Brain microvascular endothelial cell (primary cell): ENCODE measurements at regions not wholly inside any gene's neighbourhood (a gene's known extent, or its start where the extent isn't known, plus 50 kb on each side); places are given as distances from the start of the nearest gene placed in this dataset.
"Not testable (repeated sequence)": the region's sequence is repeated elsewhere in the genome, so short reads cannot be mapped to it uniquely, and the experiment has no call there.

Source experiments
- DNase-seq: peaks from one replicate; pipeline ENCODE4 v3.0.0-alpha.2; 2020
- H3K27ac ChIP-seq: fragments of 250-450 bp; sonication (Bioruptor Pico); 2 replicates; pipeline ENCODE4 v1.5.1; 2020; ENCODE audit warnings: mild to moderate bottlenecking, moderate library complexity
- H3K27me3 ChIP-seq: fragments of 250-450 bp; sonication (Bioruptor Pico); replicated peaks from 2 replicates; pipeline ENCODE4 v1.5.1; 2020; ENCODE audit warnings: mild to moderate bottlenecking
- H3K36me3 ChIP-seq: fragments of 250-450 bp; sonication (Bioruptor Pico); replicated peaks from 2 replicates; pipeline ENCODE4 v1.5.1; 2020; ENCODE audit warnings: mild to moderate bottlenecking
- H3K4me3 ChIP-seq: 2 replicates; pipeline ENCODE4 v1.5.1; 2011; ENCODE audit warnings: low read depth, mild to moderate bottlenecking, control low read depth, low read length, moderate library complexity
- CTCF ChIP-seq: IDR thresholded peaks from 2 replicates; pipeline ENCODE4 v1.5.1; 2011; ENCODE audit warnings: low read depth, mild to moderate bottlenecking, moderate library complexity, low read length, control low read depth, inconsistent platforms; ENCODE audit errors: missing control alignments
- in situ Hi-C: cut with HindIII; loops from 2 replicates; pipeline ENCODE4 v1.10.0; 2017; ENCODE audit warnings: low sequenced_read_pairs, low pct_ligation_motif_present

GRCh38 chr12:104886418-104887401 is 71.4 kb downstream of the SLC41A2 start:
- peak; percentile 24 for DNase-seq
- no peak overlapping the region for H3K4me3 ChIP-seq
- no peaks in the 10 kb centered on the region for H3K36me3 ChIP-seq
- no peaks in the 10 kb centered on the region for H3K27me3 ChIP-seq
- in situ Hi-C loops, result no loop called here
- H3K27ac ChIP-seq, result no peak overlapping the region
- TF ChIP-seq CTCF, result no peak

GRCh38 chr12:104878858-104879257 is 79.2 kb downstream of the SLC41A2 start:
- H3K27ac ChIP-seq, H3K27me3 ChIP-seq, DNase-seq, in situ Hi-C loops, H3K36me3 ChIP-seq, H3K4me3 ChIP-seq: not testable (repeated sequence)

- DNase-seq, result peak; percentile 49
Measured at GRCh38 chr12:104877103-104877705, 80.9 kb downstream of the SLC41A2 start.

GRCh38 chr12:104873374-104873773 is 84.7 kb downstream of the SLC41A2 start:
- no peak for DNase-seq
- in situ Hi-C loops, result no loop called here
- no peaks in the 10 kb centered on the region for H3K36me3 ChIP-seq
- no peaks in the 10 kb centered on the region for H3K27me3 ChIP-seq
- H3K4me3 ChIP-seq, result no peak overlapping the region
- H3K27ac ChIP-seq, result no peak overlapping the region
- no peak for TF ChIP-seq CTCF

More at GRCh38 chr12:104877103-104877705, 80.9 kb downstream of the SLC41A2 start:
- Histone ChIP-seq H3K36me3 (no peaks in the 10 kb centered on the region), H3K4me3 (no peak overlapping the region), H3K27ac (no peak overlapping the region), H3K27me3 (no peaks in the 10 kb centered on the region)
- TF ChIP-seq CTCF, result peak; percentile 80
- in situ Hi-C loops, result no loop called here

- in situ Hi-C loops, result no loop called here
- Histone ChIP-seq H3K36me3 (no peaks in the 10 kb centered on the region), H3K27me3 (no peaks in the 10 kb centered on the region), H3K4me3 (no peak overlapping the region), H3K27ac (no peak overlapping the region)
- DNase-seq, result no peak
- no peak for TF ChIP-seq CTCF
Measured at GRCh38 chr12:104870797-104871196, 87.3 kb downstream of the SLC41A2 start.

GRCh38 chr12:104866291-104866690 is 91.8 kb downstream of the SLC41A2 start:
- in situ Hi-C loops, result no loop called here
- Histone ChIP-seq H3K27ac (no peak overlapping the region), H3K36me3 (no peaks in the 10 kb centered on the region), H3K27me3 (no peaks in the 10 kb centered on the region), H3K4me3 (no peak overlapping the region)
- TF ChIP-seq CTCF, result no peak
- DNase-seq, result peak; percentile 79
